HepG2 (cell line): ENCODE measurements at regions not wholly inside any gene's neighbourhood (a gene's known extent, or its start where the extent isn't known, plus 50 kb on each side); places are given as distances from the start of the nearest gene placed in this dataset.

Experiments
- ATAC-seq: fragments of 200-7000 bp; cut with Tn5 transposase; 3 replicates; pipeline ENCODE4 v1.9.1; 2020; ENCODE audit warnings: mild to moderate bottlenecking, moderate library complexity
- BruUV-seq: library from RNA; stranded (reverse); fragments of 400-500 nt; replicated peaks from 2 replicates; lab custom pipeline; 2021; lab: Mats Ljungman, UMichigan
- CTCF ChIA-PET: fragments of 300-600 bp; formaldehyde crosslinking; extraction: SDS; loops from one replicate; lab custom pipeline; 2021; ENCODE audit warnings: low total read pairs, inconsistent platforms, low intra/inter-chr PET ratio; lab: Yijun Ruan, JAX
- POLR2A ChIA-PET: fragments of 350-600 bp; sonication (Branson Sonifier 250); formaldehyde crosslinking; loops from one replicate; lab custom pipeline; 2020; ENCODE audit warnings: antibody characterized with exemption, inconsistent platforms; lab: Yijun Ruan, JAX
- DNase-seq: peaks from one replicate; pipeline ENCODE4 v3.0.0-alpha.2; 2015; ENCODE audit warnings: low spot score
- FAIRE-seq: peaks from 3 replicates; lab custom pipeline; 2011; peaks lifted over from hg19 to GRCh38; lab: Jason Lieb, UNC
- H2AFZ ChIP-seq: one replicate; pipeline ENCODE4 v1.6.1; 2011; ENCODE audit warnings: low read length, inconsistent platforms
- H3K27ac ChIP-seq: fragments of 300-600 bp; 3 replicates; pipeline ENCODE4 v1.8.0; 2011; ENCODE audit warnings: mixed run types, mild to moderate bottlenecking, mixed read lengths, low read length, inconsistent platforms; ENCODE audit not compliant: insufficient read depth; ENCODE audit errors: extremely low read length
- H3K27me3 ChIP-seq, 2 experiments: fragments of 200-600 bp in 1 of 2; 2 replicates in 1 of 2; 3 replicates in 1 of 2; pipeline versions ENCODE4 v1.6.0 to v1.8.0; 2011; ENCODE audit warnings: low read length in 2 of 2, mild to moderate bottlenecking in 2 of 2, moderate library complexity in 2 of 2, inconsistent platforms in 1 of 2; ENCODE audit not compliant: insufficient read depth in 2 of 2, control insufficient read depth in 1 of 2
- H3K36me3 ChIP-seq, 2 experiments: fragments of 200-600 bp in 1 of 2; replicated peaks in 1 of 2; 2 replicates in 1 of 2; 3 replicates in 1 of 2; pipeline versions ENCODE4 v1.5.1 to v1.8.0; 2011; ENCODE audit warnings: low read length in 2 of 2, inconsistent platforms in 1 of 2; ENCODE audit not compliant: insufficient read depth in 2 of 2, control insufficient read depth in 1 of 2
- H3K4me1 ChIP-seq: 2 replicates; pipeline ENCODE4 v1.5.1; 2012; ENCODE audit warnings: low read length, inconsistent platforms; ENCODE audit not compliant: insufficient read depth
- H3K4me2 ChIP-seq: 2 replicates; pipeline ENCODE4 v1.6.0; 2011; ENCODE audit warnings: low read depth, low read length, inconsistent platforms
- H3K4me3 ChIP-seq, 3 experiments: fragments of 200-600 bp in 1 of 3; sonication (generic), shearing (Covaris generic) in 1 of 3; replicated peaks in 1 of 3; 2 replicates each; pipeline ENCODE4 v1.5.1; 2011 to 2016; ENCODE audit warnings: low read length in 3 of 3, inconsistent platforms in 2 of 3, low read depth in 2 of 3, mild to moderate bottlenecking in 2 of 3, control low read depth in 1 of 3, mixed read lengths in 1 of 3; ENCODE audit not compliant: insufficient read depth in 1 of 3
- H3K79me2 ChIP-seq: one replicate; pipeline ENCODE4 v1.6.1; 2011; ENCODE audit warnings: low read length, inconsistent platforms; ENCODE audit not compliant: insufficient read depth
- H3K9ac ChIP-seq: 2 replicates; pipeline ENCODE4 v1.6.0; 2011; ENCODE audit warnings: mild to moderate bottlenecking, low read depth, low read length, inconsistent platforms; ENCODE audit not compliant: insufficient read depth
- H3K9me3 ChIP-seq: 2 replicates; pipeline ENCODE4 v1.5.1; 2012; ENCODE audit warnings: mild to moderate bottlenecking, low read length
- H4K20me1 ChIP-seq: 2 replicates; pipeline ENCODE4 v1.6.0; 2011; ENCODE audit warnings: inconsistent platforms, mild to moderate bottlenecking, low read length, moderate library complexity; ENCODE audit not compliant: insufficient read depth
- CAMTA2 ChIP-seq: sonication (generic); formaldehyde crosslinking; IDR thresholded peaks from 2 replicates; pipeline ENCODE4 v1.4.0; 2020; ENCODE audit warnings: mild to moderate bottlenecking, missing genetic modification reagents, borderline replicate concordance
- CEBPB ChIP-seq: IDR thresholded peaks from 2 replicates; pipeline ENCODE4 v1.6.1; 2011; ENCODE audit warnings: low read depth, low read length, improper control_type of control experiment, borderline replicate concordance
- CENPBD1 ChIP-seq: sonication (generic); formaldehyde crosslinking; IDR thresholded peaks from 2 replicates; pipeline ENCODE4 v1.8.0; 2022; ENCODE audit warnings: missing genetic modification reagents, low read depth, mild to moderate bottlenecking, borderline replicate concordance
- HDAC6 ChIP-seq: fragments of 200-600 bp; sonication (generic); IDR thresholded peaks from 2 replicates; pipeline ENCODE4 v1.7.0; 2017; ENCODE audit warnings: mild to moderate bottlenecking, antibody characterized with exemption, low read length, low read depth
- ZBTB40 ChIP-seq, 2 experiments: fragments of 450-650 bp in 1 of 2; sonication (generic) in 1 of 2; formaldehyde crosslinking in 1 of 2; IDR thresholded peaks; 2 replicates each; pipeline versions ENCODE4 v1.6.1 to v1.8.0; 2016 to 2022; ENCODE audit warnings: antibody characterized with exemption in 1 of 2, mild to moderate bottlenecking in 1 of 2, missing genetic modification reagents in 1 of 2
- ZNF549 ChIP-seq: sonication (generic); formaldehyde crosslinking; IDR thresholded peaks from 2 replicates; pipeline ENCODE4 v1.5.0; 2020; ENCODE audit warnings: missing genetic modification reagents
- ZNF788 ChIP-seq: sonication (generic); formaldehyde crosslinking; IDR thresholded peaks from 2 replicates; pipeline ENCODE4 v1.5.0; 2020; ENCODE audit warnings: mild to moderate bottlenecking, missing genetic modification reagents, borderline replicate concordance
- WGBS: methylation state at CpG from one replicate; pipeline ENCODE4 v1.1.6; 2017; ENCODE audit warnings: low lambda C conversion rate; 5-methylcytosine and 5-hydroxymethylcytosine counted together
- in situ Hi-C: cut with HindIII; loops from 2 replicates; pipeline ENCODE4 v1.10.0; 2017; ENCODE audit warnings: low pct_unique_long_range_greater_than_20kb; ENCODE audit not compliant: extremely low pct_ligation_motif_present
- intact Hi-C: fragments of 100-400 bp; cut with micrococcal nuclease; formaldehyde crosslinking; loops from one replicate; pipeline ENCODE4 v1.10.0; 2022; ENCODE audit not compliant: unreplicated experiment

GRCh38 chr10:78807504-78808203 is 261.1 kb upstream of the ZMIZ1 start:
- Histone ChIP-seq H3K36me3 (no peaks in the 10 kb centered on the region), H3K9ac (no peak overlapping the region)
- no peak for TF ChIP-seq CAMTA2 (CRISPR knock-in tag)
- no peak for TF ChIP-seq ZNF788
- TF ChIP-seq HDAC6: no peak
- TF ChIP-seq, all 625 proteins: peak for 0
- no TSS peak for BruUV-seq
- ATAC-seq: no peak
- intact Hi-C loops: no loop called here
- Histone ChIP-seq H2AFZ (no peak overlapping the region), H3K4me1 (no peaks in the 10 kb centered on the region), H3K27me3 (peaks cover 0 to 13% of the 10 kb centered on the region in 2 experiments; a peak in 3 of 5 replicates), H3K79me2 (no peaks in the 10 kb centered on the region), H3K4me2 (no peak overlapping the region), H3K4me3 (no peak overlapping the region), H4K20me1 (no peaks in the 10 kb centered on the region), H3K9me3 (no peaks in the 10 kb centered on the region), H3K27ac (no peak overlapping the region)
- no peak for FAIRE-seq
- in situ Hi-C loops: no loop called here
- DNase-seq: no peak
- ChIA-PET POLR2A (no interaction called here), CTCF (no interaction called here)
- WGBS: 51% methylated on average over 9 of the region's 12 CpGs

- Histone ChIP-seq H3K4me3 (no peak overlapping the region), H2AFZ (no peak overlapping the region), H3K27me3 (peaks cover 0 to 13% of the 10 kb centered on the region in 2 experiments; a peak in 3 of 5 replicates), H3K79me2 (no peaks in the 10 kb centered on the region), H3K9ac (no peak overlapping the region), H3K9me3 (no peaks in the 10 kb centered on the region), H3K27ac (no peak overlapping the region), H3K4me1 (no peaks in the 10 kb centered on the region), H3K36me3 (no peaks in the 10 kb centered on the region), H3K4me2 (no peak overlapping the region), H4K20me1 (no peaks in the 10 kb centered on the region)
- POLR2A ChIA-PET: no interaction called here
- intact Hi-C loops: no loop called here
- DNase-seq (no peak), ATAC-seq (no peak), FAIRE-seq (no peak)
- in situ Hi-C loops: no loop called here
- 2% methylated on average over 5 of the region's 8 CpGs for WGBS
- CTCF ChIA-PET: no interaction called here
- no TSS peak for BruUV-seq
- TF ChIP-seq CENPBD1 (CRISPR knock-in tag) (no peak), ZBTB40 (IDR thresholded peaks at IDR 0.05) (no peak), ZBTB40 (CRISPR knock-in tag; IDR thresholded peaks at IDR 0.05) (no peak), CEBPB (no peak), ZNF549 (CRISPR knock-in tag) (no peak)
These were observed 260.5 kb upstream of the ZMIZ1 start for GRCh38 chr10:78808286-78808685.
